ENCODE measurements at regions not wholly inside any gene's neighbourhood (a gene's known extent, or its start where the extent isn't known, plus 50 kb on each side); places are given as distances from the start of the nearest gene placed in this dataset.

DNA sequence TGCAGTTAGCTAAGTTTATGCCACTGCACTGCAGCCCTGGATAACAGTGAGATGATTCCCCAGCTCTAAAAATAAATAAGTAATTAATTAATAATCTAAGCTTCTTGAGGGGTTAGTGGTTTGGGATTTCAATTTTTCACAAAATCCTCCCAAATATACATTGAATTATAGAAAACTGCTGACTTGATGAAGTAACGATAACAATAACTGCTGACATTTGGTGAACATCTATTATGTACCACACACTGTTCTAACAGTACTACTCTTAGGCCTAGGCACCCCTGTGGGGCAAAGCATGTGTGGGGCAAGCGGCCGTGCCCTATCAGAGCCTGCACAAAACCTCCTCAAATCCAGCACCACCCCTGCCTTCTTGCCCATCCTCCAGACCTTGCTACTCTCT lies 245.8 kb upstream of the EPHA4 start:
- Histone ChIP-seq H3K27me3 (no peaks in the 10 kb centered on the region), H4K20me1 (ENCODE audit: insufficient read depth, poor library complexity, severe bottlenecking) (no peaks in the 10 kb centered on the region), H3K36me3 (replicated peaks; ENCODE audit: insufficient read depth, low read depth) (no peaks in the 10 kb centered on the region), H3K4me2 (no peak overlapping the region), H3K9me3 (ENCODE audit: low read depth) (no peaks in the 10 kb centered on the region), H3K4me3 (no peak overlapping the region), H3K27ac (no peak overlapping the region), H3K9me2 (replicated peaks; ENCODE audit: insufficient read depth) (no peaks in the 10 kb centered on the region), H3K79me2 (no peaks in the 10 kb centered on the region), H2AFZ (no peak overlapping the region), H3K4me1 (ENCODE audit: insufficient read depth) (no peaks in the 10 kb centered on the region)
- TF ChIP-seq EZH2phosphoT487 (IDR thresholded peaks at IDR 0.05; ENCODE audit: low read depth, severe bottlenecking, unreplicated experiment) = no peak
- TF ChIP-seq EZH2 (IDR thresholded peaks at IDR 0.05; ENCODE audit: borderline replicate concordance) = no peak
- TF ChIP-seq, protein P1, sequence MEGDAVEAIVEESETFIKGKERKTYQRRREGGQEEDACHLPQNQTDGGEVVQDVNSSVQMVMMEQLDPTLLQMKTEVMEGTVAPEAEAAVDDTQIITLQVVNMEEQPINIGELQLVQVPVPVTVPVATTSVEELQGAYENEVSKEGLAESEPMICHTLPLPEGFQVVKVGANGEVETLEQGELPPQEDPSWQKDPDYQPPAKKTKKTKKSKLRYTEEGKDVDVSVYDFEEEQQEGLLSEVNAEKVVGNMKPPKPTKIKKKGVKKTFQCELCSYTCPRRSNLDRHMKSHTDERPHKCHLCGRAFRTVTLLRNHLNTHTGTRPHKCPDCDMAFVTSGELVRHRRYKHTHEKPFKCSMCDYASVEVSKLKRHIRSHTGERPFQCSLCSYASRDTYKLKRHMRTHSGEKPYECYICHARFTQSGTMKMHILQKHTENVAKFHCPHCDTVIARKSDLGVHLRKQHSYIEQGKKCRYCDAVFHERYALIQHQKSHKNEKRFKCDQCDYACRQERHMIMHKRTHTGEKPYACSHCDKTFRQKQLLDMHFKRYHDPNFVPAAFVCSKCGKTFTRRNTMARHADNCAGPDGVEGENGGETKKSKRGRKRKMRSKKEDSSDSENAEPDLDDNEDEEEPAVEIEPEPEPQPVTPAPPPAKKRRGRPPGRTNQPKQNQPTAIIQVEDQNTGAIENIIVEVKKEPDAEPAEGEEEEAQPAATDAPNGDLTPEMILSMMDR (IDR thresholded peaks at IDR 0.05; ENCODE audit: poor library complexity) = no peak
- 91% methylated on average over 3 of the region's 3 CpGs for WGBS (ENCODE audit: low lambda C conversion rate, missing lambda C conversion rate)
- no peak for DNase-seq (ENCODE audit: low spot score)

DNA sequence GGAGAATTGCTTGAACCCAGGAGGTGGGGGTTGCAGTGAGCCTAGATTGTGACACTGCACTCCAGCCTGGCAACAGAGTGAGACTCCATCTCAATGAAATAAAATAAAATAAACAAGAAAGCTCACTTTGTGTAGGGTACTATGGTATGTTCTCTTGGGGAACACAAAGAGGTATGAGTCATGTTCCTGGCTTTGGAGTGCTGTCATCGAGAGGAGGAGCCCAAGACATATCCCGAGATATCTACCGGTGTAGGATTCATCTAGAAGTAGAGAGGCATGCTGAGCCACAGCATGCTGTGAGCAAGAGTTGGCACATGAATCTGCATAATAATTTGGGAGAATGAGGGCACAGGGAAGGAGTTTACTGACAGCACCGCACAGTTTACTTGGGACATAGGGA lies 244.9 kb upstream of the EPHA4 start:
- H3K36me3 ChIP-seq (replicated peaks; ENCODE audit: insufficient read depth, low read depth) = no peaks in the 10 kb centered on the region
- no peaks in the 10 kb centered on the region for H3K79me2 ChIP-seq
- H3K4me3 ChIP-seq = no peak overlapping the region
- H3K4me2 ChIP-seq = no peak overlapping the region
- no peak overlapping the region for H2AFZ ChIP-seq
- no peaks in the 10 kb centered on the region for H3K4me1 ChIP-seq (ENCODE audit: insufficient read depth)
- DNase-seq (ENCODE audit: low spot score) = no peak
- H3K27me3 ChIP-seq = no peaks in the 10 kb centered on the region
- 90% methylated on average over 4 of the region's 4 CpGs for WGBS (ENCODE audit: low lambda C conversion rate, missing lambda C conversion rate)
- TF ChIP-seq EZH2 (IDR thresholded peaks at IDR 0.05; ENCODE audit: borderline replicate concordance) (no peak), EZH2phosphoT487 (IDR thresholded peaks at IDR 0.05; ENCODE audit: low read depth, severe bottlenecking, unreplicated experiment) (no peak)
- no peaks in the 10 kb centered on the region for H3K9me3 ChIP-seq (ENCODE audit: low read depth)
- no peaks in the 10 kb centered on the region for H3K9me2 ChIP-seq (replicated peaks; ENCODE audit: insufficient read depth)
- no peaks in the 10 kb centered on the region for H4K20me1 ChIP-seq (ENCODE audit: insufficient read depth, poor library complexity, severe bottlenecking)
- no peak overlapping the region for H3K27ac ChIP-seq

DNA sequence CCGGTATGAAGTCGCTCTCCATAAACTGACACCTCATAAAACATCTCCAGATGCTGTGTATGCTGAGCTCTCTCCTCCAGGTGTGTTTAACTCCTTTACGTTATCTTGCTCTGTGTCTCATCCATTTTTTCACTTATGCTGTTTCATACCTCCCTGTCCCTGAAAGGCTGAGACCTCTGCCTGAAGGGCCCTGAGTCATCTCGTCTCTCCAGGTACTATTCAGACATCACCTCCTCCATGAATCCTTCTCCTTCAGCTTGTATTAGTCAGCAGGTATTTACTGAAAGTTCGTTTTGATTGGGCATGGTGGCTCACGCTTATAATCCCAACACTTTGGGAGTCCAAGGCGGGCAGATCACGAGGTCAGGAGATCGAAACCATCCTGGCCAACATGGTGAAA lies 244.5 kb upstream of the EPHA4 start:
- H3K27me3 ChIP-seq = no peaks in the 10 kb centered on the region
- H3K36me3 ChIP-seq (replicated peaks; ENCODE audit: insufficient read depth, low read depth) = no peaks in the 10 kb centered on the region
- TF ChIP-seq, protein P1 (IDR thresholded peaks at IDR 0.05; ENCODE audit: poor library complexity) = no peak
- TF ChIP-seq EZH2phosphoT487 (IDR thresholded peaks at IDR 0.05; ENCODE audit: low read depth, severe bottlenecking, unreplicated experiment) (no peak), EZH2 (IDR thresholded peaks at IDR 0.05; ENCODE audit: borderline replicate concordance) (no peak)
- H3K79me2 ChIP-seq = no peaks in the 10 kb centered on the region
- no peak for DNase-seq (ENCODE audit: low spot score)
- no peaks in the 10 kb centered on the region for H3K4me1 ChIP-seq (ENCODE audit: insufficient read depth)
- H4K20me1 ChIP-seq (ENCODE audit: insufficient read depth, poor library complexity, severe bottlenecking) = no peaks in the 10 kb centered on the region
- H3K27ac ChIP-seq = no peak overlapping the region
- H3K4me2 ChIP-seq = no peak overlapping the region
- H3K4me3 ChIP-seq = no peak overlapping the region
- H2AFZ ChIP-seq = no peak overlapping the region
- H3K9me3 ChIP-seq (ENCODE audit: low read depth) = no peaks in the 10 kb centered on the region
- 87% methylated on average over 9 of the region's 9 CpGs for WGBS (ENCODE audit: low lambda C conversion rate, missing lambda C conversion rate)
- H3K9me2 ChIP-seq (replicated peaks; ENCODE audit: insufficient read depth) = no peaks in the 10 kb centered on the region

DNA sequence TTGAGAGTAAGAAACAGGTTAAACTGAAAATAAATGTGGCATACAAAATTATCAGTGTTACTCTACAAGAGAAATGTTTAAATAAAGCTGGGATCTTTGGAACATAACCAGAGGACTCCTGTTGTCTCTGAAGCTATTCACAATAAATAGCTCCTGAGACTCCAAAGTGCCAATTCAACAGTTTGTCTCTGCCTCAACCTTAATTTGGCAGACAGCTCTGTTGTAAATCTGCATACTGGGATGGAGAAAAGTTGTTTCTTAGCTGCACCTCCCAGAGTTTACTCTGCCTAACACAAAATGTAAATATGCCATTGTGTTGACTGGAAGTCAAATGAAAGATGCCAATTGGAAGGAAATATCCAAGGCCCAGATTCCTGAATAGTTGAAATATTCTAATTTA lies 238.5 kb upstream of the EPHA4 start:
- Histone ChIP-seq H3K4me3 (no peak overlapping the region), H3K27me3 (no peaks in the 10 kb centered on the region)

More for the DNA sequence above, 238.5 kb upstream of the EPHA4 start:
- Histone ChIP-seq H2AFZ (no peak overlapping the region), H4K20me1 (ENCODE audit: insufficient read depth, poor library complexity, severe bottlenecking) (no peaks in the 10 kb centered on the region), H3K27ac (no peak overlapping the region), H3K36me3 (replicated peaks; ENCODE audit: insufficient read depth, low read depth) (no peaks in the 10 kb centered on the region), H3K79me2 (no peaks in the 10 kb centered on the region), H3K4me2 (no peak overlapping the region), H3K9me3 (ENCODE audit: low read depth) (no peaks in the 10 kb centered on the region), H3K9me2 (replicated peaks; ENCODE audit: insufficient read depth) (no peaks in the 10 kb centered on the region), H3K4me1 (ENCODE audit: insufficient read depth) (peaks cover 4% of the 10 kb centered on the region)
- DNase-seq (ENCODE audit: low spot score) = no peak
- TF ChIP-seq EZH2phosphoT487 (IDR thresholded peaks at IDR 0.05; ENCODE audit: low read depth, severe bottlenecking, unreplicated experiment) (no peak), EZH2 (IDR thresholded peaks at IDR 0.05; ENCODE audit: borderline replicate concordance) (no peak)
- TF ChIP-seq, protein P1 (IDR thresholded peaks at IDR 0.05; ENCODE audit: poor library complexity) = no peak
